Frontal cortex (tissue), 3 donors: ENCODE measurements at regions not wholly inside any gene's neighbourhood (a gene's known extent, or its start where the extent isn't known, plus 50 kb on each side); places are given as distances from the start of the nearest gene placed in this dataset.
A peak's percentile ranks its signal among the peaks of the same experiment; 100 is the strongest.

ENCODE experiments used
- DNase-seq, 2 donors: peaks; one replicate each; pipeline ENCODE4 v3.0.0; 2012; ENCODE audit warnings: low spot score in 2 of 2
- FAIRE-seq: peaks from 2 replicates; lab custom pipeline; 2012; peaks lifted over from hg19 to GRCh38; lab: Jason Lieb, UNC
- donor health status: control.
- donor health status: control.
- donor health status: control.

- FAIRE-seq (no peak), DNase-seq (no peak)
These were observed 111.1 kb upstream of the C10orf90 start for GRCh38 chr10:126781450-126782216.

- FAIRE-seq (no peak), DNase-seq (no peak)
These were observed 113.5 kb upstream of the C10orf90 start for GRCh38 chr10:126783806-126784557.

GRCh38 chr10:126787201-126787600 is 116.7 kb upstream of the C10orf90 start:
- DNase-seq (no peak), FAIRE-seq (no peak)

GRCh38 chr10:126795318-126795717 is 109.9 kb upstream of the DOCK1 start:
- DNase-seq (no peak), FAIRE-seq (no peak)

- DNase-seq (no peak), FAIRE-seq (no peak)
These were observed 106.6 kb upstream of the DOCK1 start for GRCh38 chr10:126798649-126799048.

GRCh38 chr10:126803394-126803793 is 101.8 kb upstream of the DOCK1 start:
- no peak for FAIRE-seq
- no peak for DNase-seq

GRCh38 chr10:126804396-126804795 is 100.8 kb upstream of the DOCK1 start:
- FAIRE-seq, result no peak
- no peak for DNase-seq

GRCh38 chr10:126806498-126806897 is 98.7 kb upstream of the DOCK1 start:
- no peak for DNase-seq
- no peak for FAIRE-seq

GRCh38 chr10:126806991-126807702 is 98.1 kb upstream of the DOCK1 start:
- DNase-seq (no peak), FAIRE-seq (no peak)

GRCh38 chr10:126808103-126808502 is 97.1 kb upstream of the DOCK1 start:
- FAIRE-seq (no peak), DNase-seq (no peak)

GRCh38 chr10:126813432-126813831 is 91.8 kb upstream of the DOCK1 start:
- DNase-seq (no peak), FAIRE-seq (no peak)

- DNase-seq (no peak), FAIRE-seq (no peak)
These were observed 71.7 kb upstream of the DOCK1 start for GRCh38 chr10:126833542-126833941.

- DNase-seq (no peak), FAIRE-seq (no peak)
These were observed 69.2 kb upstream of the DOCK1 start for GRCh38 chr10:126836009-126836408.

- DNase-seq, result no peak
- FAIRE-seq, result no peak
These were observed 66.9 kb upstream of the DOCK1 start for GRCh38 chr10:126838316-126838715.

- FAIRE-seq, result no peak
These were observed 66.0 kb upstream of the DOCK1 start for GRCh38 chr10:126839094-126839761.

GRCh38 chr10:126840576-126841135 is 64.6 kb upstream of the DOCK1 start:
- FAIRE-seq, result no peak

More at GRCh38 chr10:126839094-126839761, 66.0 kb upstream of the DOCK1 start:
- DNase-seq, result peak; percentile 57 to 66

GRCh38 chr10:126841341-126841895 is 63.8 kb upstream of the DOCK1 start:
- FAIRE-seq (no peak), DNase-seq (no peak)

More at GRCh38 chr10:126840576-126841135, 64.6 kb upstream of the DOCK1 start:
- DNase-seq, result no peak

- no peak for FAIRE-seq
- DNase-seq, result no peak
These were observed 62.9 kb upstream of the DOCK1 start for GRCh38 chr10:126842356-126842755.

GRCh38 chr10:126842836-126843235 is 62.4 kb upstream of the DOCK1 start:
- FAIRE-seq, result no peak
- no peak for DNase-seq
